HG02943 (cell line): ENCODE measurements at regions not wholly inside any gene's neighbourhood (a gene's known extent, or its start where the extent isn't known, plus 50 kb on each side); places are given as distances from the start of the nearest gene placed in this dataset.

Experiments
- ATAC-seq: cut with Tn5 transposase; IDR thresholded peaks from one replicate; pipeline ENCODE4 v1.9.1; 2021; ENCODE audit warnings: mild to moderate bottlenecking, low read depth, moderate library complexity; ENCODE audit not compliant: unreplicated experiment

DNA sequence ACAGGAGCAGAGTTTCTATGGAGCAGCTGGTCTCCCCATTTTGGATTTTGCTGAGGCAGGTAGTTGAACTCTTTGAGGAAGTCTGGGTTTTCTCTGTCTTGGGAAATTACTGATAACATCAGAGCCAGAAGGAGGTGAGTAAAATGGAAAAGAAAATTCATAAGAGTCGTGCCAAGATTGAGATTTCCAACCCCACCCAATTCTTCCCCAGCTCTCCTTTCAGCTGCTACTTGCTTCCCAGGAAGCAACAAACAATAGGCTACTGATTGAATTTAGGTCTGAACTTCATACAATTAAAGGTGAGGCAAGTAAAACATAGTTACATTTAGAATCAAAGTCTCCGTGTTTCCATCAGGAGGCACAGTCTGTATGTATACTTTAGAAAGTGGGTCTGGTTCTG lies 54.6 kb upstream of the EOLA2 start:
- no peak for ATAC-seq

DNA sequence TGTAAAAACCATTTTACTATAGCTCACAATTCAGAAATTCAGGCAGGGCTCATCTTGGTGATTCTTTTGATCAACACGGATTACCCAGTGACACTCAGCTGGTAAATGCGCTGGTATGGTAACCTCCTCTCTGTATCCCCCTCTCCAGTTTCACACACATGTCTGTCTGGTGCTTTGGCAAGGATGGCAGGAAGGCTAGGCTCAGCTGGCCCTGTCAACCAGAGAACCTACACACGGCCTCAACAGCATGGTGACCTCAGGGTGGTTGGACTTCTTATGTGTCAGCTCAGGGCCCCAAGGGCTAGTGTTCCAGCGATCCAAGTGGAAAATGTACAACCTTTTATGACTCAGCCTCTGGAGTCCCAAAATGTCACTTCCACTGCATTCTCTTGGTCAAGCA lies 55.7 kb upstream of the EOLA2 start:
- ATAC-seq: no peak

DNA sequence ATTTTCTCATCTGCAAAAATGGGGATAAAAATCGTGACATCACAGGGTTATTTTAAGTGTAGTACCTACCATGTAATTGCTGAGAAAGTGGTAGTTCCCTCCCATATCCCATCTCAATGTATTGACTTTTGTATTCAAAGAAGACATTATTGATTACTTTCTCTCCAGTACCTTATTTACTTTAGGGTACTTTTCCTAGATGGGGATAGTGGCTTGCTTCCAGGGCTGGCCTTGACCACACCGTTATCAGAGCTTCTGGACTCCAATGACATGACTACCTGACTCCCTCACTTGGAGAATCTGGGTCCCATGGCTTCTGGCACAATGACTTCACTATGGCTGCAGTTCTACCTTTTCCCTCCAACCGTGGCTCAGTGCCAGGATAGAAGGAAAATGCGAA lies 58.2 kb upstream of the EOLA2 start:
- ATAC-seq: no peak

DNA sequence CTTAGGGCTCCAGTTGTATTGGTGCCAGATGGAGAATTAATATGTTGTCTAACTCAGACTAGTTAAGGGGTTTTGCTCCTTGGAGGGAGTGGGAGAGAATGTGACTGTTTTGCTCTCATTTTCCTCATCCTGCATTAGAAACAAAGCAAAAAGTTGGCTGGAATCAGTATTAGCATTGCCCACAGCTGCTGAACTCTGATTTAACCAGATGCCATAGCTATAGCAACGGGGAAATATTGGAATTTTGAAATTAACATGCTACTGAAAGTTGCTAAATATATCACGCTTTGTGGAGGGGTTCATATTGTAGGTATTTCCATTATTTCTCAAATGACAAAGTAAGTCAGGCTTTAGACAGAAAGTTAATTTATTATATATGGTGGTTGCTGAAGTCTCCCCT lies 66.7 kb upstream of the EOLA2 start:
- ATAC-seq: no peak

DNA sequence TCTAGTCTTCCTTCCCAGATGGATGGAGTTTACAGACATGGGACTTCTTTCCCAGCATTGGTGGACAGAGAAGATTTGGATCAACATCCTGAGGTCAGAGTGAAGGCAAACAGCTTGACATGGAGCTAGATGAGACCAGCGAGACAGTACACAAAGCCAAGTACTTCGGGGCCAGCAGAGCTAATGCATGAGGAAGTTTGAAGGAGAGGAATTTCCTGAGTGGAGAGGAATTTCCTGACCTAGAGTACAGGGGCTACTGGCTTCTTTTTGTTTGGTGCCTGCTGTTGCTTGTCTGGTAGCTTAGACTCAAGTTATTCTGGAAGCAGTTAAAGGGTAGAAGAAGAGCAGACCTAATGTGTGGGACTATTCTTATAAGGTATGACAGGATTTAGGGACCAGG lies 69.1 kb upstream of the EOLA2 start:
- no peak for ATAC-seq

DNA sequence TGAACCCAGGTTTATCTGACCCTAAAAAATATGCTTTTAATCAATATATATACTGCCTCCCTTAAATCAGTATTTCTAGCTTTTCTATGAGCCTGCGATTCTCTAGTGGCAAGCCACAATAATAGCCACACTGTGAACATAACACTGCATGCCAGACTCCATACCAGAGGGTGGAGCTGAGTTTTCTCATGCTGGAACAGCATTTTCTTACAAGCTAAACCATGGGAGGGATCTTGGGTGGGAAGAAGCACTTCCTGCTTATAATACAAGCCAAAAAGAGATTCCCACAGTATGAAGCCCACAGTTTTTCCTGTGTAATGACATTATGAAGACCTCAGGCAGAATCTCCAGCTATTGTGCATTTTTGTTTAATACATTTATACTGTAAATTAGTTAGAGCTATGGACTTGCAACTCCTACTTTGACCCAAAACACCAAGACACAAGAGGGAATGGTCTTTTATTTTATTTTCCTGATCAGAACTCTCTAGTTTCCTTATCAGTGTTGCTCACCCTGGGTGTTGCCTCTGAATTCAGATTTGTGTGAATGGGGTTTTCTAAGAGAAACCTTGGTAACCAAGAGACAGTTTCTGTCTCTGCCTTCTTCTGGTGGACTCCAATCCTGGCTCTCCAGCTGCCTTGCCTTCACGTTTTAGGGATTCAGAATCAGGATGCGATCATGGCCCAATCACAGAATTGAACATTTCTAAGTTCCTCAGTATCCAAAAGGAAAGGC lies 74.5 kb upstream of the EOLA2 start:
- ATAC-seq: no peak

DNA sequence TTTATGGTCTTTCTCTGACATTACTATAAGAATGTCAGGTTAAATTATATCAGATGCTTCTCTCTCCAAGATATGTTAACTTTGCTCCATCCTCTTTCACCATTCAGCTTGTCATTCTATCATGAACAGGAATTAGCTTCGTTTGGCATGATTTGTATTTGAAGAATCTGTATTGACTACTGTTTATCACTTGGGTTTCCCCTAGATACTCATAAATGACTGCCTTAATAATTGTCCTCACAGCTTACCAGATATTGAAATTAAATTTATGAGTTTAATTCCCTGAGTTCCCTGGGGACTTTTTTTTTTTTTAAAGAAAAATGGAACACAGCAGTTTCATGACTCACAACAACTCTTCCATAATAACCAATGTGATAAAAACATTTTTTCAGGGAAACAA lies 76.2 kb upstream of the EOLA2 start:
- ATAC-seq: no peak

DNA sequence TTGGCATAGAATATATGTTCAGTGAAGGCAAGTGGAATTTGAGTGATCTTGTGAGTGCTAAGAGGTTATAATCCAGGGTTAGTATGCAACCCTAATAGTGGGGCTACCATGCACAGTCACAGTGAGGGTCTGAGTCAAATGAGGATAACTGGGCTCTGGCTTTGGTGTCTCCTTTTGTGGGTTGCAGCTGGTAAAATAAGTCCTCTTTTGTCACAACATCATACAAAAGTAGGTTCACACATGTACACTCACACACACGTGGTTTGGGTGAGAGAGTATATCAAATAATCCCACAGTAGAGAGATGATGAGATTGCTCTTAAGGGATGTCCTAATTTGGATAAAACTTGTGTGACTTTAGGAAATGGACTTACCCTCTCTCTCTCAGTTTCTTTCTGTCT lies 79.6 kb upstream of the EOLA2 start:
- no peak for ATAC-seq

DNA sequence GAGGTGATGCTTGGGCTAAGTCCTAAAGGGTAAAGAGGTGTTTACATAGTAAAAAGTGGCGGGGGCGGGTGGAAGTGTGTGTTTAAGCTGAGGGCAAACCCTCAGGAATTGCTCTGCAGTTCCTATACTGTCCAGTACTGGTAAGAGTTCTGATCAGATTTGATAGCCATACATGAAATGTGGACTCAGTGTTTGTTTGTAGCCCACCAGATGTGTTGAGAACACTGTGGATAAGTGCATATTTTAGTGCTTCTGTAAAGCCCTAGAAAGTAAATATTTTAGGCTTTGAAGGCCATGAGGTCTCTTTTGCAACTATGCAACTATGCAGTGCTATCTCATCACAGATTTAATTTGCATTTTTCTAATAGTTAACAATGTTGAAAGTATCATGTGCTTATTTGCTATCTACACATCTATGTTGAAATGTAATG lies 80.7 kb upstream of the EOLA2 start:
- no peak for ATAC-seq

DNA sequence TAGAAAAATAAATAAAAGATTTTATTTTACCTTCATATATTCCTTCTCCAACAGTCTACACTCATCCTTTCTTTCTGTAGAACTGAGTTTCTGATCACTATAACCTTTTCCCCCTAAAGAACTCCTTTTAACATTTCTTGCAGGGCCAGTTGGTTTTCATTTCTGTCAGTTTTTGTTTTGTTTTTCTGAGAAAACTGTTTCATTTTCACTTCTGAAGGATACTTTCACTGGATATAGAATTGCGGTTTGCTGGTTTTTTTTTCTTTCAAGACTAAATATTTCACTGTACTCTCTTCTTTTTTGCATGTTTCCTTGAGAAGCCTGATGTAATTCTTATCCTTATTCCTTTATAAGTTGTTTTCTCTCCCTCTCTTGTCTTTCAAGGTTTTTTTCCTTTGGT lies 90.4 kb upstream of the EOLA2 start:
- ATAC-seq: no peak

DNA sequence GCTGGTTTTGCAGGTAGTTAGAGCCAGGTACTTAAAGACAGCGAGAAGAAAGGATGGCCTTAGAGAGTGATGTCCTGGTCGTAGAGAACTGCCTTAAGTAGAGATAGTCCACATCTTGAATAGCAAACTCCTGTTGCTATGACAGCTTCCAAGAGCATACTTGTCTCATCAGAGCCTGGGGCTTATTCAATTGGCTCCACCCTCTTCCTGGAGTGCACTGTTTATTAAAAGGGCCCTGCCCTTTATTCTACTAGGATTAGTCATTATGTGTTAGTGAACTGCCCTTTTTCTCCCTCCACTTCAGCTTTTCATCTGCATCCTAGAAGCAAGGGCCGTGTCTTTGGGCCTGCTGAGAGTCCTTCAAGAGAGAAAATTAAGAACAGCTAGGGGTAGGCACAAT lies 94.5 kb upstream of the EOLA2 start:
- no peak for ATAC-seq

DNA sequence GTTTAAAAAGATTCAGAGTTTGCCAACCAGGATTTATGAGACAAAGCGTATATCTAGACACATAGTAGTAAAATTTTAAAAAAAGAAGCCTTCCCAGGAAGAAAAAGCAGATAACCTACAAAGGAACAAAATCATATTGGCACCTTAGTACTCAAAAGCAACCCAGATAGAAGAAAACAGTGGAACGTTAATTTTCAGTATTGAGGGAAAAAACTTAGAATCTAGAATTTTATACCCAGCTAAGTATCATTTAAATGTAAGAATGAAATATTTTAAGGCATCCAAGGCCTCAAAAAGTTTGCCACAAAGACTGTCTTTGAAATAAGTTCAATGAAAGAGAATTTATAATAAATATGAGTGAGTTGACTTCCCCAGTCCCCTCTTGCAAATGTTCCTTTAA lies 96.5 kb upstream of the EOLA2 start:
- no peak for ATAC-seq

DNA sequence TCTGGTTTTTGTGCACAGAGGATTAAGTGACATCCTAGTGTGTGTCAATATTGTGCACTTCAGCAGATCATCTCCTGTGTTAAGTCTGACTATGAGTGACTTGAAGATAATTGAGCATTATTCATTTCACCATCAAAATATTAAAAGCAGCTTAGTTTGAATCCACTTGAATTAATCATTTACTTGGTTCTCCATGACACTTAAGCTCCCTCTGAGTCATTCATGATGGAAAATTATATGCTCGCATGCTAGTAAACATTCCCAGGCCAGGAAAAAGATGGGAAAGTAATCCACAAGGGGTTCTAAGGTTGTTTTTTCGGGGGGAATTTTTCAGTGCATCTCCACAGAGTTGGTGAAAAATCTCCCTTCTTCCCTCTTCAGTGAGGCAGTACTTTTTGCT lies 97.2 kb upstream of the EOLA2 start:
- ATAC-seq: no peak

DNA sequence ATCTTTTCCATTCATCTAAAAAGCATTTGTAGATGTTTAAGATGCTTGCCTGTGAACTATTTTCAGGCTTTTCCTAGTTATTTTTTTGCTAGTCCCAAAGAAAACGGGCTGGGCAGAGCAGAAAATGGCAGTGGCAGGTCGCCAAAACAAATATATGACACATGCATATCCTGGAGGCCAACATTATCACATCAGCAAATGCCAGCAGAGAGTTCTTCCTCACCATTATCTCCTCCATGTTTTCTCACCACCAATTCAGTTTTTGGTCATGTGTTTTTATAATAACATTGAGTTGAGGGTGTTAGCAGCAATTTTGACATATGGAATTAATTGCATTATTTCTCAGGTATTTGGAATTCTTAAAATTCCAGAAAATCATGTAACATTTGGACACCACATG lies 97.9 kb upstream of the EOLA2 start:
- ATAC-seq: no peak

DNA sequence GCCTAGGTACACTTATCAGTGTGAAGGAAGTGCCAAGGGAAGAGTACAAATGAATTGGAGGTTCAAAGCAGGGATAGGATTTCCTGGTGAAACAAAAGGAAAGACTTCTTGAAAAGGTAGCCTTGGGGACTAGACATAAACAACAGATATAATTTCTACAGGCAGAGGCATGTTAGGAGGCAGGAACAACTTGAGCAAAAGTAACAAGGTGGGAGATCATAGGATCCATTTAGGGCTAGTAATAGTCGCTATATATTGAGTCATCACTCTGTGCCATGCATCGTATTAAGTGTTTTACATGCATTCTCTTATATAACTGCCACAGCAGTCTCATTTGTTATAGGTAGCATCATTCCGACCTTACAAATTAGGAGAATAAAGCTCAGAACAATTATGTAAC lies 98.3 kb upstream of the EOLA2 start:
- ATAC-seq: no peak

DNA sequence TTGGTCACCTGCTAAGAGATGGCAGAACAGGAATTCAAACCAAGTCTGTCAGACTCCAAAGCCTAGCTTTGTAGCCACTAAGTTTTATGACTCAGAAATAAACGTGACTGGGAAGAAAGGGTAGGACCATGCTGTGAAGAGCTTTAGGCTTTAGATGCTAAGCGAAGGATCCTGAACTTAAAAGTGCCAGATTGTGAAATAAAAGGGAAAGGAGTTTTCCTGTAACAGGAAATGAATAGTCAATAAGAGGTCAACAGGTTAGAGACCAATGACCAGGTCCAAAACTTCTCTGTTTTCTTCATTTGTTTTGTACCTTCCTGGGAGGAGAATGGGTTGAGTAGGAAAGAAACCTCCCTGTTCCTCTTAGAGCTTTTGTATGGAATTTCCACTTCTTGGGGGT lies 98.8 kb upstream of the EOLA2 start:
- ATAC-seq: no peak

DNA sequence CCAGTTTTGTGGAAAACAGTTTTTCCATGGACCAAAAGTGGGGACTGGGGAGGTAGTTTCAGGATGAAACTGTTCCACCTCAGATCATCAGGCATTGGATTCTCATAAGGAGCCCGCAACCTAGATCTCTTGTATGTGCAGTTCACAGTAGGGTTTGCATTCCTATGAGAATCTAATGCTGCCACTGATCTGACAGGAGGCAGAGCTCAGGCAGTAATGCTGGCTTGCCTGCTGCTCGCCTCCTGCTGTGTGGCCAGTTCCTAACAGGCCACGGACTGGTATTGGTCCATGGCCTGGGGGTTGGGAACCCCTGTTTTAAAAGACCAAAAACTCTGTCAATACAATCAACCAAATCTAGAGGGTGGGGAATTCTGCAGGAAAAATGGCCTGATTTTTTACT lies 100.0 kb upstream of the EOLA2 start:
- ATAC-seq: no peak

DNA sequence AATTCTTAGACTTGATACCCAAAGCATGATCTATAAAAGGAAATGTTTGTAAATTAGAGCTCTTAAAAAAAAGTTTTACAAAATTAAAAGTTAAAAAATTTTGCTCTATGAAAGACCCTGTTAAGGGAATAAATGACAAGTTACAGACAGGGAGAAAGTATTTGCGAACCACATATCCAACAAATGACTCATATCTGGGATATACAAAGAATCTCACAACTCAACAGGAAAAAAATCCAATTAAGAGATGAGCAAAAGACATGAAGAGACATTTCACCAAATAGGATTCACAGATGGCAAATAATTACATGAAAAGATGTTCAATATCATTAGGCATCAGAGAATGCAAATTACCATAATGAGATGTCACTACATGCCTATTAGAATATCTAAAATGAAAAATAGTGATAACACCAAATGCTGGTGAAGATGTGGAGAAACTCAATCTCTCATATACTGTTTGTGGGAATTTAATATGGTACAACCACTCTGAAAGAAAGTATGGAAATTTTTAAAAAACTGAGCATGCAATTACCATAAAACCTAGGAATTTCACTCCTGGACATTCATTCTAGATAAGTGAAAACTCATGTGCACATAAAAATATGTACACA lies 100.8 kb upstream of the EOLA2 start:
- ATAC-seq: no peak

DNA sequence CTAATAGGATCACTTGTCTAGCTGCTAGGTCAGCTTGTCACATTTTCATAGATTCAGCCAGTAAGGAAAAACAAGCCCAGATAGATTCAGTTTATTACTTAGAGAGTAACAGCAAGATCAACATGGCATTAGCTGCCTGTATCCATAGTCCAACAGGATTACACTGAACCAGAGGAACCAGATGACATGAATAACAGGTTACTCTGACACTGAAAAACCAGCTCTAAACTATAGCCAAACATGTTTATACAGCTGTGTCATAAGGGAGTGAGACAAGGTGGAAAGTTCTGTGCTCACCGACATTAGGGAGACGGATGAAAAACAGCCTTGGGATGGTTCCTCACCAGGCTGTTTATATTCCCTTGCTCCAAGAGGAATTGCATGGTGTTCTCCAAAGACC lies 102.9 kb upstream of the EOLA2 start:
- ATAC-seq: no peak

DNA sequence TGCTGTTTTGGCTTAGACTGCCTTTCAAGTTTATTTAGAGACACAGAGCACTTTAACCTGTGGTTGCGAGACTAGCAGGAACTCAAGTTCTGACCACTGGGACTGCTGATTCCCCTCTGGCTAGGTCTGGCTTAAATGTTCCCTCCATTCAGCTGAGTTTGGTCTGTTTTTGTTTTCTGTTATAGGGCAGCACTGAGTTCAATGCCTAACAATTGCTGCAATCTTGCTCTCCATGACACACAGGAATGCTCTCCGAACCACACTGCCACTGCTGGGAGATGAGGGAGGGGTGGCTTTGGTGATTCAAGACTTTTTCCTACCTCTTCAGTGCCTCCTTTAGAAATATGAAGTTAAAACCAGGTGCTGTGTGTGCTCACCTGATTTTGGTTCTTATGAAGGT lies 106.3 kb upstream of the EOLA2 start:
- no peak for ATAC-seq

DNA sequence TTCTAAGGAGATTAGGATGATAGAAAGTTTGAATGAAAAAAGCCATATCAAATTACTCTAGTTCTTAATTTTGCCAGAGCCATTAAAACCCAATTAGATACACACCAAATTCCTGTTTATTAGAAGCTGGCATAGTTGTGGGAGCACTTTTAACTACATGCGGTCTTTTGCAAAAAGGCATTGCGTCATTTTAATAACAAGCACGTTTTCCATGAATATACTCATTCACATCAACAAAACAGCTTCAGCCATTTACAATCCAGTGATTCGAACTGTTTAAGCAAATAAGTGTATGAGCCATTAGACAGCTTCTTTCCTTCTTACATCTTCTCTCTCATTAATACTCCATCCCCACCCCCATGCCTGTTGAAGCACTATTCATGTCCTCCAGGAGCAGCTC lies 109.5 kb upstream of the EOLA2 start:
- no peak for ATAC-seq

DNA sequence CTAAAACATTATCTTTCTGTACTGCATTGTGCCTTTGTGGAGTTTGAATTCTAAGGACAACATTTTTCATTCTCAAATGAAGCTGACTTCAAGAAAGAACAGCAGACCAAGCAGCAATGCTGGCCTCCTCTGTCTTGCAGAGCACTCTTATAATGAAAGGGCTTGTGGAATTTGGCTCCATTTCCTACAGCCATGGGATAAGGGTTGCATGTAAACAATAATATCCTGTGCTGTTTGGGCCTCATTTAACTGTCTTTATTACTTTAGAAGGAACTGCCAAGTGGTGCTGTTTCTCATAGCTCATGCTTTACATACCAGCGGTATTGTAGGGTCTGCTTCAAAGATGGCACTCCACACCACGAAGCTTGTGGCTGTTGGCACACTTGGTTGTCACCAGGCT lies 111.4 kb upstream of the EOLA2 start:
- no peak for ATAC-seq

DNA sequence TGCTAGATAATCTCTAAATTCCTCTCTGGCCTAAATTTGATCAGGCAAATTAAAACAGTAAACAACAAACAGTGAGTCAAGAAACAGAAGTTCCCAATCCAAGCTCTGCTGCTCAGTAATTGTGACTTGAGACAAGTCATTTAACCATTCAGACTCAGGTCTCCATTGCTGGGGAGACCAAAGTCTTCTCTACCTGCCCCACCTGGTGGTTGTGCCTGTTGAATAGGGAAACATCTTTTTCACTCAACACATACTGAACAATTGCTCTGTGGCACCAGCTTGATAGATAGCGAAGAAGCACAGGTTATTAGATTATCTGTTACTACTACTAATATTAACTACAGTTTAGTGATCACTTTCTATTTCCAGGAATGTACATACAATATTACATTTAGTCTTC lies 112.1 kb upstream of the EOLA2 start:
- no peak for ATAC-seq
